DMS153 treated with DMSO at 0.1 percent for 48 hours (cell line): ENCODE measurements at regions not wholly inside any gene's neighbourhood (a gene's known extent, or its start where the extent isn't known, plus 50 kb on each side); places are given as distances from the start of the nearest gene placed in this dataset.

Experiments
- DNase-seq: peaks from one replicate; lab custom pipeline; 2025; ENCODE audit not compliant: unreplicated experiment; lab: John Stamatoyannopoulos, UW

DNA sequence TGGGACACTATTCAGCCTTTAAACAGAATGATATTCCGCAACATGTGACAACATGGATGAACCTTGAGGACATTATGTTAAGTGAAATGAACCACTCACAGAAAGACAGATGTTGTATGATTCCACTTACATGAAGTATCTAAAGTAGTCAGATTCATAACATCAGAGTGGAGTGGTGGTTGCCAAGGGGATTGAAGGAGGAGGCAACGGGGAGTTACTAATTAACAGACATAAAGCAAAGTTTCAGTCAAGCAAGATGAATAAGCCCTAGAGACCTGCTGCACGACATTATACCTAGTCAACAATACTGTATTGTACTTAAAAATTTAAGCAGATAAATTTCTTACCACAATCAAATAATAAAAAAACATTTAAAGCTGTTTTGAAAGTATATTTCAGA is 105.0 kb upstream of the NR0B1 start:
- no peak for DNase-seq

DNA sequence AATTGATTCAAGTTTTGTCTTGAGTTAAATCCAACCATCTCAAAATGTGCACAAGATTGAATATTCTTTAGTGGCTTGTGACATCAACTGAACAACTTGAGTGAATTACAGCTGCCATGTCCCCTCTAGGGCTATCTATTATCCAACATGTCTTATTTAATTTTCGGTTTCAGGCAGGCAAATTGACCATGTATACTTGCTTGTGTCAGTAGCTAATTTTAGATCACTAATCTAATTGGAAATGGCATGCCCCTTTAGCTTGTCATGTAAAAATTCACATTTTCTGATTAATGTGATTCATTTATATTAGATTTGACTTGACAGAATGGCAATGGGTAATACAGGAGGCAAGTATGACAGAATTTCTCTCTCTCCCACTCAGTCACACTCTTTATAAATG is 93.2 kb upstream of the NR0B1 start:
- no peak for DNase-seq

DNA sequence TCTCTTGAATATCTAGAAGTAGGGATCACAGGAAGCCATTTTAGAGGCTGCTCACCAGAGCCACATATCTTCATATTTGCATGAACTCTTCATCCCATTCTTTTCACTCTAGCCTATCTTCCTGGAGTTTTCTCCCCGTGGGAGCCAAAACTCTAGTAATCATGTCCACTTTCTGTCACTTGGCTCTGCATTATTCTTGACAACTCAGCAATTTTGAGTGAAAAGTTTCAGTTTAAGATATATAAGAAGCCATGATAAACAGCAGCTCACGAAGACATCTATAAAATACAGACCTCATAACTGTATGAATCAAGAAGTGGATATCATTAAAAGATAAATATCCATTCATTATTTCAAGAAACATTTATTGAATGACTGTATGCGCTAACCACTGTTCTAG is 79.1 kb upstream of the NR0B1 start:
- no peak for DNase-seq

DNA sequence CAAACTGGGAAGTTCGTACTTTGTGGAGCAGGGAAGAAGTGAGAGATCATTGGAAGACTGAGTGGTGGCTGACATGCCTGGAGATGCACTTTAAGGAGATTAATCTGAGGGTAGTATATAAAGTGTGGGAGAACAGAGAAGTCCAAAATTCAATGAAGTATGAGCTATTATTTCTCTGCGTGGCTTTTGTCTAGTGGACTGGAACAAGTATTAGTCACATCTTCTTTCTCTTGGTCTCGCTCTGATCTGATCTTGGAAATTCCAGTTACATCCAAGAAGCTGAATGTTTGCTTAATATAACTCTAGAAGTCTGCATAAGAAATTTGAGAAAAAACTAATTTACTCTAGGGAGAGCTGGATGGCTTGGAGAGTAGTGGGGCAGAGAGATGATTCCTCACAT is 64.8 kb upstream of the NR0B1 start:
- DNase-seq = no peak

DNA sequence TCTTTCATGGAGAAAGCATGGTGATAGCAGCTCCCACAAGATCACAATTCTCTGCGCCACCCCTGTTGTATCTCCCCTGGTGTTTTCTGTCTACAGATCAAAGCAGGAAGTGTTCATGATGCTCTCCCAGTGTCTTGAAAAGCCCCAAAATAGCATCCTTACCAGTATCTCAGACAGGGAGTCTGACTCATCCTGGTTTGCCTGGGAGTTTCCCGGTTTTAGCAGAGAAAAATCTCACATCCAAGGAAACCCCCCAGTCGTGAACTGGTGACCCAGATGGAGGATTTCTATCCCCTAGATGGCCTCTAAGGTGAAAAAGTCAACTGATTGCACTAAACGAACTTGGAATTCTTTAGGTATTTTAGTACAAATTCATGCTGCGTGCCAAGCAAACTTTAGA is 64.3 kb upstream of the NR0B1 start:
- DNase-seq = no peak

DNA sequence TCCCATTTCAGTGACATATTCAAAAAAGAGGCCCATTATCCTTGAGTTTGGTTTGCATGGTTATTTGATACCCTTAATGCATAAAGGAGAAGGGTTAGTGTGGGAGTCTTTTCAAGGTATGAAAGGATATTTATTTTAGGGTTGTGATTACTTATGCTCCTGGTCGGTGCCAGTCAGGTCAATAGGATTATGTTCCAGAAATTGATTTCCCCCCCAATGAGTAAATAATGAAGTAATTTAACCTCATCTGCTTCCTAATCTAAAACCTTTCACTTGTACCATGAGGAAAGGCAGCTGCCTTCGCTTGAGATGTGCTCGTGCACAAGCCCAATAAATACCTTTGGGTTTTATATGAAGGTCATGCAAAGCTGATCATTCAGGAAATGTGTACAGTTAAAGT is 55.0 kb upstream of the NR0B1 start:
- peak; percentile 67 for DNase-seq
